NT2/D1 (cell line): ENCODE measurements at regions not wholly inside any gene's neighbourhood (a gene's known extent, or its start where the extent isn't known, plus 50 kb on each side); places are given as distances from the start of the nearest gene placed in this dataset.

Experiments used
- SUZ12 ChIP-seq: IDR thresholded peaks from 2 replicates; pipeline ENCODE4 v1.6.1; 2011; ENCODE audit not compliant: insufficient read length, insufficient read depth; ENCODE audit errors: extremely low read depth
- YY1 ChIP-seq: IDR thresholded peaks from 2 replicates; pipeline ENCODE4 v1.6.1; 2011; ENCODE audit not compliant: insufficient read length, insufficient read depth
- ZNF274 ChIP-seq: IDR thresholded peaks from 2 replicates; pipeline ENCODE4 v1.6.1; 2011; ENCODE audit warnings: mild to moderate bottlenecking, low read depth, low read length

GRCh38 chr20:39253051-39253755, 291.1 kb downstream of the DHX35 start:
- no peak for TF ChIP-seq YY1
- no peak for TF ChIP-seq ZNF274
- no peak for TF ChIP-seq SUZ12
